Endothelial cell of umbilical vein (primary cell): ENCODE measurements at regions not wholly inside any gene's neighbourhood (a gene's known extent, or its start where the extent isn't known, plus 50 kb on each side); places are given as distances from the start of the nearest gene placed in this dataset.

Source experiments
- BruUV-seq: library from RNA; stranded (reverse); fragments of 400-500 nt; replicated peaks from 2 replicates; lab custom pipeline; 2021; lab: Mats Ljungman, UMichigan
- CTCF ChIA-PET: fragments of 300-600, 350-600 bp; sonication (Branson Sonifier 250); formaldehyde crosslinking; loops from one replicate; lab custom pipeline; 2021; ENCODE audit warnings: antibody characterized with exemption, inconsistent platforms; lab: Charles Lee
- POLR2A ChIA-PET: fragments of 300-600, 350-600 bp; sonication (Branson Sonifier 250); formaldehyde crosslinking; loops from one replicate; lab custom pipeline; 2021; ENCODE audit warnings: antibody characterized with exemption, inconsistent platforms; lab: Charles Lee
- DNase-seq: peaks from one replicate; pipeline ENCODE4 v3.0.0-alpha.2; 2011; ENCODE audit warnings: low read depth, low spot score
- FAIRE-seq: peaks from 2 replicates; lab custom pipeline; 2011; peaks lifted over from hg19 to GRCh38; lab: Jason Lieb, UNC
- H2AFZ ChIP-seq: 2 replicates; pipeline ENCODE4 v1.6.0; 2012; ENCODE audit warnings: low read depth, low read length, control low read depth, inconsistent platforms
- H3K27ac ChIP-seq: 2 replicates; pipeline ENCODE4 v1.5.1; 2011; ENCODE audit warnings: low read depth, mild to moderate bottlenecking, control low read depth, low read length, moderate library complexity; ENCODE audit not compliant: insufficient read depth
- H3K27me3 ChIP-seq, 2 experiments: 2 replicates each; pipeline versions ENCODE4 v1.6.0 to v1.6.1; 2011; ENCODE audit warnings: low read length in 2 of 2, mixed read lengths in 1 of 2; ENCODE audit not compliant: control insufficient read depth in 2 of 2, insufficient read depth in 2 of 2
- H3K36me3 ChIP-seq, 2 experiments: 2 replicates in 1 of 2; 3 replicates in 1 of 2; pipeline ENCODE4 v1.5.1; 2011; ENCODE audit warnings: low read length in 2 of 2, mild to moderate bottlenecking in 1 of 2, moderate library complexity in 1 of 2; ENCODE audit not compliant: control insufficient read depth in 2 of 2, insufficient read depth in 2 of 2; ENCODE audit errors: extremely low read depth in 1 of 2
- H3K4me1 ChIP-seq: 3 replicates; pipeline ENCODE4 v1.5.1; 2011; ENCODE audit warnings: mild to moderate bottlenecking, low read length; ENCODE audit not compliant: control insufficient read depth, insufficient read depth; ENCODE audit errors: extremely low read depth
- H3K4me2 ChIP-seq: 2 replicates; pipeline ENCODE4 v1.6.1; 2011; ENCODE audit warnings: low read length, control low read depth, mixed read lengths; ENCODE audit not compliant: insufficient read depth
- H3K4me3 ChIP-seq, 3 experiments: fragments of 200-600 bp in 1 of 3; sonication (generic), shearing (Covaris generic) in 1 of 3; replicated peaks in 1 of 3; 2 replicates each; pipeline ENCODE4 v1.5.1; 2011 to 2016; ENCODE audit warnings: control low read depth in 3 of 3, low read length in 3 of 3, mild to moderate bottlenecking in 2 of 3, inconsistent platforms in 1 of 3, low read depth in 1 of 3, moderate library complexity in 1 of 3; ENCODE audit not compliant: insufficient read depth in 1 of 3
- H3K79me2 ChIP-seq: 2 replicates; pipeline ENCODE4 v1.6.0; 2012; ENCODE audit warnings: low read length, inconsistent platforms; ENCODE audit not compliant: control insufficient read depth, insufficient read depth
- H3K9ac ChIP-seq: replicated peaks from 2 replicates; pipeline ENCODE3; 2011; ENCODE audit warnings: low read length, control low read depth; ENCODE audit not compliant: insufficient read depth; ENCODE audit errors: extremely low read depth
- H3K9me1 ChIP-seq: replicated peaks from 3 replicates; pipeline ENCODE4 v1.6.0; 2011; ENCODE audit warnings: mild to moderate bottlenecking, low read length; ENCODE audit not compliant: control insufficient read depth, insufficient read depth; ENCODE audit errors: extremely low read depth
- H3K9me3 ChIP-seq: replicated peaks from 2 replicates; pipeline ENCODE4 v1.5.1; 2012; ENCODE audit warnings: low read length, inconsistent platforms; ENCODE audit not compliant: control insufficient read depth, insufficient read depth
- H4K20me1 ChIP-seq: replicated peaks from 2 replicates; pipeline ENCODE3; 2011; ENCODE audit warnings: mild to moderate bottlenecking, low read length; ENCODE audit not compliant: control insufficient read depth, insufficient read depth; ENCODE audit errors: extremely low read depth
- CTCF ChIP-seq, 2 donors: IDR thresholded peaks; 1 replicate in 1 of 2; 2 replicates in 1 of 2; pipeline ENCODE4 v1.5.1; 2011; ENCODE audit warnings: low read length in 2 of 2, mild to moderate bottlenecking in 2 of 2, moderate library complexity in 2 of 2, control low read depth in 1 of 2, inconsistent platforms in 1 of 2, low read depth in 1 of 2; ENCODE audit not compliant: insufficient read depth in 1 of 2; ENCODE audit errors: extremely low read depth in 1 of 2
- EZH2 ChIP-seq: IDR thresholded peaks from 2 replicates; pipeline ENCODE4 v1.6.1; 2012; ENCODE audit warnings: borderline replicate concordance, low read depth, mild to moderate bottlenecking, moderate library complexity, low read length, inconsistent platforms; ENCODE audit not compliant: severe bottlenecking
- FOS ChIP-seq: IDR thresholded peaks from 2 replicates; pipeline ENCODE4 v1.6.1; 2011; ENCODE audit warnings: mild to moderate bottlenecking, low read length, moderate library complexity, borderline replicate concordance; ENCODE audit not compliant: insufficient read depth
- GATA2 ChIP-seq: IDR thresholded peaks from 2 replicates; pipeline ENCODE4 v1.7.0; 2011; ENCODE audit warnings: low read depth, mild to moderate bottlenecking, moderate library complexity, mixed read lengths, low read length; ENCODE audit not compliant: insufficient read length, insufficient read depth
- JUN ChIP-seq: IDR thresholded peaks from 2 replicates; pipeline ENCODE4 v1.6.1; 2011; ENCODE audit warnings: borderline replicate concordance, low read depth; ENCODE audit not compliant: insufficient read length, insufficient read depth
- MAX ChIP-seq: IDR thresholded peaks from 2 replicates; pipeline ENCODE4 v1.6.1; 2011; ENCODE audit not compliant: insufficient read depth, insufficient read length
- MYC ChIP-seq: IDR thresholded peaks from one replicate; pipeline ENCODE4 v1.6.1; 2011; ENCODE audit warnings: mild to moderate bottlenecking, low read depth, low read length
- POLR2A ChIP-seq: IDR thresholded peaks from 2 replicates; pipeline ENCODE4 v1.6.1; 2012; ENCODE audit warnings: low read depth, mild to moderate bottlenecking, control low read depth, low read length
- POLR2AphosphoS5 ChIP-seq: IDR thresholded peaks from 2 replicates; pipeline ENCODE4 v1.6.1; 2012; ENCODE audit warnings: low read depth, mild to moderate bottlenecking, control low read depth, low read length, moderate library complexity; ENCODE audit not compliant: insufficient read depth
- dilution Hi-C: fragments of 300-500 bp; cut with MboI; formaldehyde crosslinking; loops from one replicate; pipeline ENCODE4 v1.15.0; 2019; ENCODE audit warnings: low sequenced_read_pairs; ENCODE audit not compliant: extremely low pct_ligation_motif_present
- intact Hi-C: fragments of 100-400 bp; cut with micrococcal nuclease; formaldehyde crosslinking; loops from one replicate; pipeline ENCODE4 v1.10.0; 2022

- Histone ChIP-seq H3K4me3 (no peak overlapping the region), H2AFZ (no peak overlapping the region), H3K9ac (no peak overlapping the region), H3K9me3 (no peaks in the 10 kb centered on the region), H3K4me2 (no peak overlapping the region), H3K27ac (no peak overlapping the region), H3K79me2 (no peaks in the 10 kb centered on the region), H3K9me1 (no peaks in the 10 kb centered on the region), H3K27me3 (no peaks in the 10 kb centered on the region), H3K4me1 (peaks cover 4% of the 10 kb centered on the region), H4K20me1 (no peaks in the 10 kb centered on the region), H3K36me3 (no peaks in the 10 kb centered on the region)
- dilution Hi-C loops = no loop called here
- FAIRE-seq (no peak), DNase-seq (no peak)
- intact Hi-C loops = no loop called here
- POLR2A ChIA-PET = no interaction called here
- CTCF ChIA-PET = no interaction called here
- TF ChIP-seq CTCF (IDR thresholded peaks at IDR 0.05; ENCODE audit: extremely low read depth in 1 of 2, insufficient read depth in 1 of 2, low read depth in 1 of 2, low read length in 2 of 2) (no peak), FOS (no peak), JUN (no peak), EZH2 (no peak), GATA2 (no peak), POLR2A (no peak), MYC (no peak), MAX (no peak), POLR2AphosphoS5 (no peak)
- no TSS peak for BruUV-seq
These were observed 280.8 kb upstream of the DPYD start for GRCh38 chr1:98201666-98202081.
